Spleen (tissue), 11 donors: ENCODE measurements at regions not wholly inside any gene's neighbourhood (a gene's known extent, or its start where the extent isn't known, plus 50 kb on each side); places are given as distances from the start of the nearest gene placed in this dataset.
A peak's percentile ranks its signal among the peaks of the same experiment; 100 is the strongest.

ENCODE experiments used
- DNase-seq: peaks from one replicate; pipeline ENCODE4 v3.0.0-alpha.2; 2020
- H3K27ac ChIP-seq, 8 donors: fragments of 200-600 bp; sonication (generic) in 7 of 8; 1 replicate in 4 of 8; 2 replicates in 4 of 8; pipeline versions ENCODE4 v1.5.0 to v1.8.0; 2016 to 2021; ENCODE audit warnings: inconsistent platforms in 4 of 8, mild to moderate bottlenecking in 4 of 8, moderate library complexity in 1 of 8
- H3K27me3 ChIP-seq, 7 donors: fragments of 200-600 bp; sonication (generic) in 6 of 7; replicated peaks in 1 of 7; 1 replicate in 4 of 7; 2 replicates in 3 of 7; pipeline versions ENCODE4 v1.5.0 to v1.8.0; 2016 to 2021; ENCODE audit warnings: inconsistent platforms in 3 of 7, mild to moderate bottlenecking in 1 of 7
- H3K36me3 ChIP-seq, 6 donors: fragments of 200-600 bp; sonication (generic) in 5 of 6; 1 replicate in 4 of 6; 2 replicates in 2 of 6; pipeline versions ENCODE4 v1.5.0 to v1.8.0; 2016 to 2021; ENCODE audit warnings: inconsistent platforms in 2 of 6
- H3K4me1 ChIP-seq, 6 donors: fragments of 200-600 bp; sonication (generic) in 5 of 6; 1 replicate in 3 of 6; 2 replicates in 3 of 6; pipeline versions ENCODE4 v1.5.0 to v1.8.0; 2016 to 2021; ENCODE audit warnings: inconsistent platforms in 3 of 6
- H3K4me3 ChIP-seq, 8 donors: fragments of 200-600 bp; sonication (generic) in 7 of 8; 1 replicate in 4 of 8; 2 replicates in 4 of 8; pipeline versions ENCODE4 v1.5.0 to v1.8.0; 2016 to 2021; ENCODE audit warnings: inconsistent platforms in 4 of 8, mild to moderate bottlenecking in 4 of 8, moderate library complexity in 2 of 8
- H3K9me3 ChIP-seq, 8 donors: fragments of 200-600 bp; sonication (generic) in 7 of 8; 1 replicate in 4 of 8; 2 replicates in 4 of 8; pipeline versions ENCODE4 v1.5.0 to v1.8.0; 2016 to 2021; ENCODE audit warnings: inconsistent platforms in 4 of 8
- CTCF ChIP-seq, 11 experiments: fragments of 200-600 bp in 7 of 11; fragments of 450-650 bp in 4 of 11; sonication (generic) in 4 of 11; IDR thresholded peaks in 8 of 11; conservative IDR thresholded peaks in 3 of 11; 1 replicate in 7 of 11; 2 replicates in 4 of 11; pipeline versions ENCODE4 v1.4.0 to v1.8.0; 2016 to 2021; ENCODE audit warnings: antibody characterized with exemption in 11 of 11, inconsistent platforms in 4 of 11, mild to moderate bottlenecking in 1 of 11
- POLR2A ChIP-seq, 3 donors: fragments of 450-650 bp; IDR thresholded peaks; one replicate each; pipeline ENCODE4 v1.5.1; 2017; ENCODE audit warnings: antibody characterized with exemption in 3 of 3, mild to moderate bottlenecking in 1 of 3
- POLR2AphosphoS5 ChIP-seq, 3 donors: sonication (generic); formaldehyde crosslinking; IDR thresholded peaks; one replicate each; pipeline ENCODE4 v1.5.1; 2017; ENCODE audit warnings: antibody characterized with exemption in 3 of 3
- WGBS, 5 donors: extraction: QIAGEN DNeasy Blood & Tissue Kit in 3 of 5; methylation state at CpG; one replicate each; pipeline versions ENCODE4 v1.1.5 to v1.1.7; 2013 to 2018; 5-methylcytosine and 5-hydroxymethylcytosine counted together
- intact Hi-C: fragments of 100-400 bp; cut with DNase I; formaldehyde crosslinking; loops from one replicate; pipeline ENCODE4 v1.15.0; 2023; ENCODE audit warnings: low total_unique reads
- donor health status: healthy with polysubstance abuse.
- donor health status: DM: no; HTN: no; CAD: no; lungs with moderate emphysema.
- donor health status: DM: no; HTN: no; CAD: no.
- donor health status: Bipolar disorder and iron deficiency.
- donor health status: healthy.
- donor health status: DM: no; HTN: no; CAD: no.
- donor health status: DM: yes; HTN: yes; CAD: no.

GRCh38 chr9:22363421-22363887 is 83.2 kb upstream of the DMRTA1 start:
- Histone ChIP-seq H3K27ac (no peak overlapping the region), H3K4me3 (no peak overlapping the region), H3K36me3 (no peaks in the 10 kb centered on the region), H3K4me1 (no peaks in the 10 kb centered on the region), H3K27me3 (peaks cover 0 to 5% (median 0%) of the 10 kb centered on the region in 7 donors), H3K9me3 (peaks cover 0 to 23% (median 3%) of the 10 kb centered on the region in 8 donors)
- peak; percentile 63 for DNase-seq
- intact Hi-C loops, result no loop called here
- WGBS, 5 donors, result 91 to 96% (median 91%) methylated on average over 18 to 31 of the region's 31 CpGs
- TF ChIP-seq POLR2AphosphoS5 (IDR thresholded peaks at IDR 0.05) (no peak), POLR2A (IDR thresholded peaks at IDR 0.05) (no peak), CTCF (IDR thresholded peaks at IDR 0.05 in 8 of 11, conservative IDR thresholded peaks at IDR 0.05 in 3 of 11) (no peak)

- TF ChIP-seq POLR2AphosphoS5 (IDR thresholded peaks at IDR 0.05) (no peak), CTCF (IDR thresholded peaks at IDR 0.05 in 8 of 11, conservative IDR thresholded peaks at IDR 0.05 in 3 of 11) (no peak), POLR2A (IDR thresholded peaks at IDR 0.05) (no peak)
- Histone ChIP-seq H3K4me1 (no peaks in the 10 kb centered on the region), H3K9me3 (no peaks in the 10 kb centered on the region), H3K36me3 (no peaks in the 10 kb centered on the region), H3K27ac (no peak overlapping the region), H3K27me3 (peaks cover 0 to 7% (median 0%) of the 10 kb centered on the region in 7 donors), H3K4me3 (no peak overlapping the region)
- intact Hi-C loops, result no loop called here
- no peak for DNase-seq
- WGBS, 5 donors, result 66 to 77% (median 73%) methylated on average over 2 of the region's 2 CpGs
These were observed 73.0 kb upstream of the DMRTA1 start for GRCh38 chr9:22373636-22374035.

GRCh38 chr9:22374051-22374450 is 72.6 kb upstream of the DMRTA1 start:
- Histone ChIP-seq H3K36me3 (no peaks in the 10 kb centered on the region), H3K4me3 (no peak overlapping the region), H3K4me1 (no peaks in the 10 kb centered on the region), H3K9me3 (no peaks in the 10 kb centered on the region), H3K27ac (no peak overlapping the region), H3K27me3 (peaks cover 0 to 7% (median 0%) of the 10 kb centered on the region in 7 donors)
- 47 to 56% (median 49%) methylated on average over 2 of the region's 2 CpGs for WGBS, 5 donors
- no peak for DNase-seq
- intact Hi-C loops, result no loop called here
- TF ChIP-seq POLR2AphosphoS5 (IDR thresholded peaks at IDR 0.05) (no peak), CTCF (IDR thresholded peaks at IDR 0.05 in 8 of 11, conservative IDR thresholded peaks at IDR 0.05 in 3 of 11) (no peak), POLR2A (IDR thresholded peaks at IDR 0.05) (no peak)

- Histone ChIP-seq H3K4me3 (no peak overlapping the region), H3K27ac (no peak overlapping the region), H3K9me3 (no peaks in the 10 kb centered on the region), H3K36me3 (no peaks in the 10 kb centered on the region), H3K4me1 (no peaks in the 10 kb centered on the region), H3K27me3 (peaks cover 0 to 7% (median 0%) of the 10 kb centered on the region in 7 donors)
- no peak for TF ChIP-seq CTCF (IDR thresholded peaks at IDR 0.05 in 8 of 11, conservative IDR thresholded peaks at IDR 0.05 in 3 of 11)
- TF ChIP-seq POLR2AphosphoS5 (IDR thresholded peaks at IDR 0.05), result no peak
- no peak for TF ChIP-seq POLR2A (IDR thresholded peaks at IDR 0.05)
- WGBS, 5 donors, result 51 to 73% (median 68%) methylated on average over 5 of the region's 5 CpGs
- DNase-seq, result no peak
- intact Hi-C loops, result no loop called here
These were observed 67.4 kb upstream of the DMRTA1 start for GRCh38 chr9:22379272-22379671.
